TTC549 (cell line): ENCODE measurements at regions not wholly inside any gene's neighbourhood (a gene's known extent, or its start where the extent isn't known, plus 50 kb on each side); places are given as distances from the start of the nearest gene placed in this dataset.
"Not testable (repeated sequence)": the region's sequence is repeated elsewhere in the genome, so short reads cannot be mapped to it uniquely, and the experiment has no call there.

Source experiments
- FAIRE-seq: peaks from 2 replicates; lab custom pipeline; 2012; peaks lifted over from hg19 to GRCh38; lab: Jason Lieb, UNC

DNA sequence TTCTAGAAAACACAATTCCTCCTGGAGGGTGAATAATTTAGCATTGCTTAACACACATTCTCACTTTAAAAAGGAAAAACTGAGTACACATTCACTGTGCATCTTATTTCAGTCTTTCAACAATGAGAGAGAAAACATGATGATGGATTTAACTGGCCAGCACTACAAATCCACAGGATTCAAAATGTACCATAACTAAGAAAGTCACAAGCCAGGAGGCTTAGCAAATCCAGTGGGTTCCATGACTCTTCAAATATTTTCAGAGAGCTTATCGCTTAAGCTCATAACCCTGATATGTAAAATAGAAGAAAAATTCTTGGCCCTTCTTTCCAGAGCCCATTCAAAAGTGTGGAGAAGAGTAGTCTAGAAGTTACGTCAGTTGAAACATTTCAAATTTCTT is 820.3 kb downstream of the LTN1 start:
- no peak for FAIRE-seq

DNA sequence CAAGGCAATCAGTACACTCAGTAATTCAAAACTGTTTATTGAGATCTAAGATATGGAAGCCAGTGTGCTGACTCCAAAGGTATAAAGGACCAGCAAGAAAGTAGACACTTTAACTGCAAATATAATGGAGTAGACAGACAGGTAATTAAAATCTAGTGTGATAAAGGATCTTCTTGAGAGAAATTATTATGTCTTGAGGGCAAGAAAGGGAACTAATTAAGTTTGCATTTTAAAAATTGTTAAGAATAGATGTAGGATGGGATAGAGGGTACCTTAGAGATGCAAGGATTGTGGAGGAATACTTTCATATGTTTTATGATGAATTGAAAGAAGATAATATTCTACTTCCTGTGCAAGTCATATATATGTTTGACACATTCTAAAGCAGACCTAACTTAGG is 825.3 kb downstream of the LTN1 start:
- no peak for FAIRE-seq

DNA sequence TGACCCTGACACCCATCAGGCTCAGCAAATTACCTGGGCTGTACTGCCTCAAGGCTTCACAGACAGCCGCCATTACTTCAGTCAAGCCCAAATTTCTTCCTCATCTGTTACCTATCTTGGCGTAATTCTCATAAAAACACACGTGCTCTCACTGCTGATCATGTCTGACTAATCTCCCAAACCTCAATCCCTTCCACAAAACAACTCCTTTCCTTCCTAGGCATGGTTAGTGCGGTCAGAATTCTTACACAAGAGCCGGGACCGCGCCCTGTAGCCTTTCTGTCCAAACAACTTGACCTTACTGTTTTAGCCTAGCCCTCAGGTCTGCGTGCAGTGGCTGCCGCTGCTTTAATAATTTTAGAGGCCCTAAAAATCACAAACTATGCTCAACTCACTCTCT is 828.2 kb downstream of the LTN1 start:
- FAIRE-seq = not testable (repeated sequence)

DNA sequence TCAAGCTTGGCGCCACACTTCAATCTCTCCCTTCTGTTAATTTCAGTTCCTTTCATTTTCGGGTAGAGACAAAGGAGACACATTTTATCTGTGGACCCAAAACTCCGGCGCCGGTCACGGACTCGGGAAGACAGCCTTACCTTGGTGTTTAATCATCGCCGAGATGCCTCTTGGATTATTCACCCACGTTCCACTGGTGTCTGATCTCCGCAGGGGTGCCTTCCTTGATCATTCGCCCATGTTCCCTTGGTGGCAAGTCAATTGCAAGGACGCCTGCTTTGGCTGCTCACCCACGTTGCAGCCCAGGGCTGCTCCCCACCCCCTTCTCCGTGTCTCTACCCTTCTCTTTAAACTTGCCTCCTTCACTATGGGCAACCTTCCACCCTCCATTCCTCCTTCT is 830.6 kb downstream of the LTN1 start:
- not testable (repeated sequence) for FAIRE-seq

DNA sequence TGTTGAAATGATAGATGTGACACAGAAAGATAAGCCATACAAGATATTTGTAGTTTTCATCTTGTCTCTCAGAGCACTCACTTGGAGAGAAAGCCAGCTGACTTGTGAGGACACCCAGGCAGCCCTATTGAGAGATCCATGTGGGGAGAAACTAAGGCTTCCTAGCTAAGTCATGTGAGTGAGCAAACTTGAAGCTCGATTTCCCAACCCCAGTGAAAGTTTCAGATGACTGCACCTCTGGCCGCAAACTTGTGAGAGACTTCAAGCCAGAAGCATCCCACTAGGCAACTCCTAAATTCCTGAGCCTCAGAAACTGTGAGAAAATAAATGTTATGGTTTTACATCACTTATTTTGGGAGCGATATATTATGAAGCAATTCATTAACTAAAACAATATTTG is 832.3 kb downstream of the LTN1 start:
- no peak for FAIRE-seq

DNA sequence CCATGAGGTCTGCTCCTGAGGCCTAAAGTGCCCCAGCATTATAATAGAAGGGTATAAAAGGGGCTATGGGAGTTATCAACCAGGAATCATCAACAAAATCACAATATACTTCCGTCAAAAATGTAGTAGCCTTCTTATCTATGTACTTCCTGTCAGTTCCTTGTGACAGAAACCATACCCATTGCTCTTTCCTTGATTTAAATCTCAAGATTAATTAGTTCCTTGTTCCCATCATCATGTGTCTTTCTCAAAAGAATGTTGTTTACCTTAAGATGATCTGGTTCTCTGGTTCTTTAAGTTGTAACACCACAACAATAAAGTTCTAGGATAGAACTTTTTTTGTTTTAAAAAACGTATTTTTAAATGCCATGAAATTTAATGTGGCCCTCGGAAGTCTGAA is 833.3 kb downstream of the LTN1 start:
- no peak for FAIRE-seq

DNA sequence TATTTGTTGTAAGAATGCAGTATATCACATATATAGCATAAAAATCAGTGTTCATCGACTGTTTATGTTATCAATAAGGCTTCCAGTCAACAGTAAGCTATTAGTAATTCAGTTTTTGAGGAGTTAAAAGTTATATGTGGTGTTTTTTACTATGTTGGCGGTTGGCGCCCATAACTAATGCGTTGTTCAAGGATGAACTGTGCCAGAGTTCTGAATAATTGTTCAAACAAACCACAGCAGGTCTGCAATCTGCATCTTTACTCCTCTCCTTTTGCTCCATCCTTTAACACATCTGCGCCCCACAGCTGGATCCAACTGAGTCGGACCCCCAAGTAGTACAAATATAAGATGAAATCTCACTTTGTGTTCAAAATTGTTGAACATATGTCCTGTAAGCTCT is 836.1 kb downstream of the LTN1 start:
- FAIRE-seq = no peak

DNA sequence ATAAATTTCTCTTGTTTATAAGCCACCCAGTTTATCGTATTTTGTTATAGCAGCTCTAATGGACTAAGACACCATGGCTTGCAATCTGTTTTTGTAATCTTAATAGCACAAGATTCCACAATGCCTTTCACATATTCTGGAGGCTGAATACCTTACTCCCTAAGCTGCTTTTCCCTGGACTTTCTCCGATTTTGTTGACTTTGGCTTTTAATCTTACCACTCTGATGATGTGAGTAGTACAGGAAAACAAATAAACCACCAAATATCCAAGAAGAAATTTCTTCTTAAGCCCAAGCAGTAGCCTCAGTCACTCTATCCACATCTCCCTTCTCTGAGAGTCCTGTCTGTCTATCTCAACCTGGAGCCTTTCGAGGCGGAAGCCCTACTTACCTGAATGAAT is 838.6 kb downstream of the LTN1 start:
- no peak for FAIRE-seq

DNA sequence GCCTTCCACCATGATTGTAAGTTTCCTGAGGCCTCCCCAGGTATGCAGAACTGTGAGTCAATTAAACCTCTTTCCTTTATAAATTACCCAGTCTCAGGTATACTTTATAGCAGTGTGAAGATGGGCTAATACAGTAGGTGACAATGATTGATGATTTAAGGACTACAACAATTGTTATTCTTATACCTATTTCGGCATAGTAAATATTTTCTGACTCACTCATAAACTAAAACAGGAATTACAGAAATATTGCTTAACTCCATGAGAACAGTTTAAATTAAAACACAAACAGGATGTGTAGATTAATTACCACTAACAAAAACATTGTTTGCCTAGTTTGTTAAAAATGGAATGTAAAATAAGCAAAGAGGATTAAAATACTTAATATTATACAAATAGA is 839.9 kb downstream of the LTN1 start:
- FAIRE-seq = no peak

DNA sequence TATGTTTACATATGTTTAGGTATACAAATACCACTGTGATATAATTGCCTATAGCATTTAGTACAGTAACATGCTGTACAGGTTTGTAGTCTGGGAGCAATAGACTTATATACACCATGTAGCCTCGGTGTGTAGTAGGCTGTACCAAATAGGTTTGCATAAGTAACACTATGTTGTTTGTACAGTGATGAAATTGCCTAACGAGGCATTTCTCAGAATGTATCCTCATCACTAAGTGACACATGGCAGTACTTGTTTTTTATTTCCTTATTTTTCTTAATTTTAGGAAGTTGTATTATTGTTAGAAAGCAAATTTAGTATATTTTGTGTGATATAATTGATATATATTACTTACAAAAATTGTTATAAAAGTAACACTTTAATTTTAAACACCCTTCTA is 840.9 kb downstream of the LTN1 start:
- FAIRE-seq = no peak

DNA sequence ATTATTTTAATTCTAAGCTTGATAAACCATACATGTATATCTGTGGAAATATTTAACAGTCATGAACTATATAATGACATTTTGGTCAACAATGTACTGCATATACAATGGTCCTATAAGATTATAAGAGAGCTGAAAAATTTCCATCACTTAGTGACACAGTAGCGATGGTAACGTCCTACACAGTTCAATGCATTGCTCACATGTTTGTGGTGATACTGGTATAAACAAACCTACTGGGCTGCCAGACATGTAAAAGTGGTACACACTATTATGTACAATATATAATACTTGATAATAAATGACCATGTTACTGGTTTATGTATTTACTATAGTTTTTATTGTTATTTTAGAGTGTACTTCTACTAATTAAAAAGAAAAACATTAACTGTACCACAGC is 841.9 kb downstream of the LTN1 start:
- no peak for FAIRE-seq

DNA sequence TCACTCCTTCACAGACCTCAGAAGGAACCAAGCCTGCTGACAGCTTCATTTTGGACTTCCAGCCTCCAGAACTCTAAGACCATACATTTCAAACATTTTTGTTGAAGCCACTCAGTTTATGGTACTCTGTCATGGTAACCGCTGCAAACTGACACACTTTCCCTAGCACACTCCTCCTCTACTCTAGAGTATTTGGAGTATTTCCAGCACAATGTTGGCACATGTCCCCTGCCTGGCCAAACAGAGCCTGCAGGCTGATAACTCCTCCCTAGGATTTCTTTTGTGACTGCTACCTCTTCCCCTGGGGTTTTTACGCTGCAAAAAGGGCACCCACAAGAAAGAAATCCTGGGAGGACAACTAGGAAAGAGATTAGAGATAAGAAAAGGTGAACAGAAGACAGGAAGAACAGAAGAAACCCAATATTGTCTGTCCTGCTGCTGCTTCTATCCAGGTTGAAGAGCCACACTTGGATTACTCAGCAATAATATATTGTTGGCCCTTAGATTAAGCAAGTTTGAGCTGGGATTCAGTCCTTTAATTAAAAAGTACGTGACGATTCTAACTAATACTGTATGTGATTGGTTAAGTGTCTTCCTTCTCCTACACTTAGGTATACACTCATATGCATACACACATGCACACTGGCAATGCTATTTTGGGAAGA is 844.1 kb downstream of the LTN1 start:
- FAIRE-seq = no peak

DNA sequence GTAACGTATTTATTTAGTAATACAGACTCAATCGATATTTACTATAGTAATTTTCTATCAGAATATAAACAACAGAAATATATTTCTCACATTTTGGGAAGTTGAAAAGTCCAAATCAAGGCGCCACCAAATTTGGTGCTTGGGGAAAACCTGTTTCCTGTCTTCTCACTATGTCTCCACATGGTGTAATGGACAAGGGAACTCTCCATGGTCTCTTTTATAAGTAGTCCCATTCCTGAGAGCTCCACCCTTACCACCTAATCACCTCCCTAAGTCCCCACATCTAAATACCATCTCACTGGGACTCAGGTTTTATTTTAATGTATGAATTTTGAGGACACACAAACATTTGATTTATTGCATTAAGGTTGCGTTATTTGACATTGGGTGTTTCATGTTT is 848.0 kb downstream of the LTN1 start:
- no peak for FAIRE-seq

DNA sequence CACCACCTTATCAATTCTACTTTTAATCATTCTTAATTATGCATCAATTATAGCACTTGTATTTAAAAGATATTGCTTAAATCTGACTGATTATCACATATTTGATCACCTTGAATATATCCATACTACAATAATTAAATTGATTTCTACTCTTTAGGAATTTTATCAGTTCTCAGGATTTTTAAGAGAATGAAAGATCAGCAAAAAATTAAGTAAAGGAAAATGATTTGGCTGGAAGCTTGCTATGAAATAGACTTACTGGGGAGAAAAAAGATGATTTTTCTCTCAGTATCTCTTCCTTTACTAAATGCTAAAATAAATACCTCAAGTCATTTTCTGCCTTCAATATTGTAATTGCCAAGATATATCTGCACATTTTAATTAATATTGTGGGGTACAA is 848.6 kb downstream of the LTN1 start:
- no peak for FAIRE-seq

DNA sequence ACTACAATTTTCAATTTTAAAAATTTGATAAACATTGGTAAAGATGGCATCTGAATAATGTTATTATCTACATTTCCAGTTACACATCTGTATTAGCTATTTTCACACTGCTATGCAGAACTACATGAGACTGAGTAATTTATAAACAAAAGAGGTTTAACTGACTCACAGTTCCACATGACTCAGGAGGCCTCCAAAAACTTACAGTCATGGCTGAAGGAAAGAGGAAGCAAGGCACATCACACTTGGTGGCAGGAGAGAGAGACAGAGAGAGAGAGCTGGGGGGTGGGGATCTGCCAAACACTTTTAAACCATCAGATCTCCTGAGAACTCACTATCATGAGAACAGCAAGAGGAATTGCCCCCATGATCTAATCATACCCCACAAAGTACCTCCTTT is 850.0 kb downstream of the LTN1 start:
- FAIRE-seq = no peak

DNA sequence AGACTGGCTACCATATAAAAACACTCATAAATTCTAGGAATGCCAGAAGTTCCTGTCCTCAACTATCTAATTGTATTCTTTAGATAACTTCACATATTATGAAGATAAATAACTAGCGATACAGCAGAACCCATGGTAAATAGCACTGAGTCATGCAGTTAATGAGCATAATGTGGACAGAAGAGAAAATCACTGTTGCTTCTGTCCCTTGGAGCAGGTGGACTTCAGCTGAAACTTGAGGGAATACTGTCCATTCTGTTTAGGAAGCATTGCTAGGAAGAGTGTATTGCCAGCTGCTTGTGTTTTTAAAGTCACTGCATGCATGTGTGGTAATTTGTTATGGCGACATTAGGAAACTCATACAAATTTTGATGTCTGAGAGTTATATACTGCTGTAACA is 854.4 kb downstream of the LTN1 start:
- no peak for FAIRE-seq

DNA sequence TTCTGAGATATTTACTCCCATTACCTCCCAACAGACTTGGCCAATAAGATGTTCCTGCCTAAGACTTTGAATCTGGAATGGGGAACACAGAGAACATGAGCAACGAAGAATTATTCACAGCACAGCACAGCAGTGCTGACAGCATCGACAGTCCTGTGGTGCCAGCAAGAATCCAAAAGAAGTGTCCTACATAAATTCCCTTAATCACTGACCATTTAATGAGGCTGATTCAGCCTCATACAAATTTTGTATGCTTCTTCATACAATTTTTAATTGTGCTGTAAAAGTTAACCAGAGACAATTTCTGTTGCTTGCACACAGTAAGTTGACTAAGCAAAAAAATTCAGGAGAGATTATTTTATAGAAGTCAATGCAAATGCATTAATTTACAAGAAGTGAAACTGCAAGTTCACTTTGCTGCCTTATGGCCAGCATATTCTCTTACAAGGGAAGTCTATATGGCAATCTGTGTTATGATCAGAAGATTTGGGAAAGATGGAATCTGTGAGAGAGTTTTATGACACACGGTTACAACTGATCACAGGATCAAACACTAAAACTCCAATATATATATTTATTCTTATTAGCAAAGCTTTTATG is 855.9 kb downstream of the LTN1 start:
- FAIRE-seq = no peak

DNA sequence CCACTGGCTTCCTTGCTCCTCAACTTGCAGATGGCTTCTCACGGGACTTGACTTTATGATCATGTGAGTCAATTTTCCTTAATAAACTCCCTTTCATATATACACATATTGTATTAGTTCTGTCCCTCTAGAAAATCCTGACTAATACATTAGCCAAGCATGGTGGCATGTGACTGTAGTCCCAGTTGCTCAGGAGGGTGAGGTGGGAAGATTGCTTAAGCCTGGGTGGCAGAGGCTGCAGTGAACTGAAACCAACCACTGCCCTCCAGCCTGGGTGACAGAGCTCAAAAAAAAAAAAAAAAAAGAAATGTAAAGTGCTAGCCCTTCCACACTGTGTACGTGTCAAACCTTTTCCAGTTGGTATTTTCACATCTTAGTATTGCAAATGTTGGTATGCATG is 857.0 kb downstream of the LTN1 start:
- no peak for FAIRE-seq

DNA sequence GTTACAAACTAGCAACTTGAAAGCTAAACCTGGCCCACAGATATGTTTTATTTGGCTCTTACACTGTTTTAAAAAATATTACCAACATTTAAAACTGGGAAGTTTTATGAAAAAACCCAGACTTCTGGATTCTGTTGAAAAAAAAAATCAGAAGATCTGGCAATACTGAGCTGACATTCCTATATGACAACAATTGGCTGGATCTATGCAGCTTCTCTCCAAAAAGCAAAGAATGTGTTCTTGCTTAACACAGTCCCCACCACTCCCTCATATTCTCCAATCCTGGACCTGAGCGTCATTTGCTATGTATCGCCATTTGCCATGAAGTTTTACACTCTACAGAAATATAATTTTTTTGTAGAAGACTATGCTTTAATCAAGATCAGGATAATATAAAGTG is 859.6 kb downstream of the LTN1 start:
- no peak for FAIRE-seq

DNA sequence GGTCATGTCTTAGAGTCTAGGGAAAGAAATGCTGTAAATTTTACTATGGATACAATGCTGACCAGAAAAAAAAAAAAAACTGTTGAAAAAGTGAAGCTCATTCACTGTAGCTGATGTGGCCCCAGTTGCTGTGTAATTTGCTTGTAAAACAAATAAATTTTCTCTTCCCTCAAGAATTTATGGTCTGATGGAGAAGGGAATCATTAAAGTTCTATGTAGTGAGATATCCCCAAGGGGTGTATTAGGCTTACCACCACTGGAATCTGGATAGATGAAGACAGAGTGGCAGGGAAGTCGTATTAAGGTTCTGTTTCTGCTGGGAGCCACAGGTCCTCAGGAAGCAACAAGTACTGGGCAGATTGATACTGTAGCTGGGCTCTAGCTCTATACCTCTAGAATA is 860.0 kb downstream of the LTN1 start:
- no peak for FAIRE-seq

DNA sequence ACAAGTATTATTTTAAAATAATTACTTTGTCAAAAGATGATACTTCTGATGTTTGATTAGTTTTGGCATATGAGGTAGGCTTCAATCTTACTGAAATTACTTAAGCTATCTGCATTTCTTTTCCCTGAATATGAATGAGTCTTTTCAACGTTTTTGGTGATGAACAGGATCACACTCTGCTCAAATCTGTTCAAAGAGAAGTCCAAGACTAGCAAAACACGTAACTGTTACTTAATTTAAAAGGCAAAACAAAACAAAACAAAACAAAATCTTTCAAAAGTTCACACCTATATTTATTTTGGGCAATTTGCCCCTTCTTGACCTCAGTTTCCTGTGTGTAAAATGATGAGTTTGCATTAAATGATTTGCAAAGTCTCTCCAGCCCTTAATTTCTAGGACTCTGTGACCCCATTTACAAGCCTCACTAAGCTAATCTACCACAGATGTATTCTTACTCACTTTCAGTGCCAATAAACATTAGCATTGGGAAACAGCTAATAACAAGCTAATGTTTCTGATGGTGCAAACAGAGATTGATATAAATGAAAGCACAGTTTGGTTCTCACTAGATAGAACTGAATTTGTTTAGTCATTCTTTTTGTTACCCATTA is 865.4 kb downstream of the LTN1 start:
- FAIRE-seq = no peak

DNA sequence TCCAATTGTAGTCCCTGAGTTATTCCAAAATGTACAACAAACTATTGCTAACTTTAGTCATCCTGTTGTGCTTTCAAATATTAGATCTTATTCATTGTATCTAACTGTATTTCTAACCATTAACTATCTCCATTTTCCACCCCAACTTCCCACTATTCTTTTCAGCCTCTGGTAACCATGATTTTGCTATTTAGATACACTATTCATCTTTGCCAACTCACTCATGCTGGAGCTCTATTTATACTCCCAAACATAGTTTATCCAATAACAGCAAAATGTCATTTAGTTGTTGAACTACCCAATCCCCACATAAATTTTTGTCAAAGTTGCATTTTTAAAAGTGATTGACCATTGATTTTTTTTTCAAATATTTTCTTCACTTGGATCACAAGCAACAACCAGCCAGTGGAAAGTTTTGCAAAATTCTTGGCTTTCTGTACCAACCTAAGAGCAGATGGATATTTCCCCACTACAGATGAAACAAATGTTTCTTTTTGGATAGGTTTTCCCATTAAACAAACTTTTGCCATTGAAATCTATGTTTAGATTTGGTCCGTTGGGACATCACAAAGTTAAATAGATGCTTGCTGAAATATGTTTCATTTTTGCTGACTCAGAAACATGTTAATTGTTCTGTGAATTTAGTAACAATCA is 866.0 kb downstream of the LTN1 start:
- FAIRE-seq = no peak

DNA sequence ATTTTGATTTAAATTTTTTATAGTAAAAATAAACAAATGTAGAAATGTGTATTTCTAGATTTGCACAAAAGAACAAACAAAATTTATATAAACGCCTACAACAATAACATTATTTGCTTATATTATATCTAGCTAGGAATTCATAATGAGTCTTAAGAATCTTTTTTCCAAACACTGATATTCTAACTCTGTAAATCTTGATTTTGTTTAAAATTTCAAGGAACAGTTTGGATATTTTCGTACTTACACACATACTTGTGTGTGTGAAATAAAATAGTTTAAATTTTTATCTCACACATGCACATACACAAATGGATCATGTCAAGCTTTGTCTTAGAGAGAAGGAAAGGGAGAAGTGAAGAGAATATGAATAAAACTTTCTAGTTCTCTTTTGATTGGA is 868.1 kb downstream of the LTN1 start:
- no peak for FAIRE-seq

DNA sequence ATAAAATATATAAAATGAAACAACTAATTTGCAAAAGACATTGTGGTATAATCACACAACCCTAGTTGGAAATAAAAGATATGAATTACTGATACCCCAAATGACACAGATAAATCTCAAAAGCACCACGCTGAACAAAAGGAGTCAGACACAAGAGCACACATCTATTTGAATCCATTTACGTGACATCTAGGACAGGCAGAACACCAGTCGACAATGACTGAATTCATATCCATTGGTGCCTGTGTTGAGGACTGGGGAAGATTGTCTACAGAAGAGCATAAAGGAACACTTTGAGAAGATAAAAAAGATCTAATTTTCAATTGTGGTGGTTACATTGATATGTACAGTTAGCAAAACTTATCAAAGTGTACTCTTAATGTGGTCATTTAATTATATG is 874.1 kb downstream of the LTN1 start:
- FAIRE-seq = no peak
